SHP77 (cell line): ENCODE measurements at regions not wholly inside any gene's neighbourhood (a gene's known extent, or its start where the extent isn't known, plus 50 kb on each side); places are given as distances from the start of the nearest gene placed in this dataset.
"Not testable (repeated sequence)": the region's sequence is repeated elsewhere in the genome, so short reads cannot be mapped to it uniquely, and the experiment has no call there.

Experiments used
- DNase-seq, 2 experiments: peaks; one replicate each; lab custom pipeline; 2025; lab: John Stamatoyannopoulos, UW

GRCh38 chr7:127530148-127530547, 55.2 kb downstream of the GCC1 start:
- DNase-seq, result no peak

- no peak for DNase-seq
Measured at GRCh38 chr7:127527561-127527960, 57.8 kb downstream of the GCC1 start.

- DNase-seq, result no peak
Measured at GRCh38 chr7:127525866-127526480, 59.4 kb downstream of the GCC1 start.

GRCh38 chr7:127516320-127516719, 69.1 kb downstream of the GCC1 start:
- no peak for DNase-seq

- peak; percentile 25 to 34 for DNase-seq
Measured at GRCh38 chr7:127514499-127514898, 70.9 kb downstream of the GCC1 start.

- DNase-seq, result no peak
Measured at GRCh38 chr7:127513311-127513710, 72.1 kb downstream of the GCC1 start.

- no peak for DNase-seq
Measured at GRCh38 chr7:127512663-127513062, 72.7 kb downstream of the GCC1 start.

- DNase-seq, result peak in 1 of 2 experiments; percentile 2
Measured at GRCh38 chr7:127504715-127505114, 80.7 kb downstream of the GCC1 start.

- DNase-seq, result no peak
Measured at GRCh38 chr7:127501817-127502216, 83.6 kb downstream of the GCC1 start.

GRCh38 chr7:127487381-127487780, 94.9 kb upstream of the ZNF800 start:
- DNase-seq, result no peak

GRCh38 chr7:127486654-127487053, 94.1 kb upstream of the ZNF800 start:
- no peak for DNase-seq

- DNase-seq, result no peak
Measured at GRCh38 chr7:127485482-127485881, 93.0 kb upstream of the ZNF800 start.

- DNase-seq, result no peak
Measured at GRCh38 chr7:127484954-127485353, 92.4 kb upstream of the ZNF800 start.

GRCh38 chr7:127478461-127478860, 86.0 kb upstream of the ZNF800 start:
- DNase-seq, result no peak

GRCh38 chr7:127478024-127478355, 85.5 kb upstream of the ZNF800 start:
- DNase-seq, result no peak

GRCh38 chr7:127477295-127478023, 85.0 kb upstream of the ZNF800 start:
- no peak for DNase-seq

GRCh38 chr7:127476618-127477017, 84.1 kb upstream of the ZNF800 start:
- DNase-seq, result no peak

- DNase-seq, result no peak
Measured at GRCh38 chr7:127474457-127474856, 81.9 kb upstream of the ZNF800 start.

GRCh38 chr7:127473409-127473808, 80.9 kb upstream of the ZNF800 start:
- DNase-seq, result no peak

GRCh38 chr7:127460077-127460476, 67.6 kb upstream of the ZNF800 start:
- no peak for DNase-seq

- not testable (repeated sequence) for DNase-seq
Measured at GRCh38 chr7:127451258-127451657, 58.8 kb upstream of the ZNF800 start.

- DNase-seq, result no peak
Measured at GRCh38 chr7:127448566-127448965, 56.1 kb upstream of the ZNF800 start.

GRCh38 chr7:127447326-127447945, 54.9 kb upstream of the ZNF800 start:
- DNase-seq, result peak; percentile 31 to 33
